OCI-LY1 (cell line): ENCODE measurements at regions not wholly inside any gene's neighbourhood (a gene's known extent, or its start where the extent isn't known, plus 50 kb on each side); places are given as distances from the start of the nearest gene placed in this dataset.

ENCODE experiments used
- EZH2 ChIP-seq: fragments of 200-600 bp; sonication (generic), shearing (Covaris generic); IDR thresholded peaks from 2 replicates; pipeline ENCODE4 v1.8.0; 2017; ENCODE audit warnings: borderline replicate concordance, mixed run types, mild to moderate bottlenecking, antibody characterized with exemption, low read length, moderate library complexity, mixed read lengths
- TF ChIP-seq, protein P1 (sequence below): fragments of 200-600 bp; sonication (generic), shearing (Covaris generic); IDR thresholded peaks from 2 replicates; pipeline ENCODE4 v1.5.1; 2017; ENCODE audit warnings: mild to moderate bottlenecking, antibody characterized with exemption, low read length, moderate library complexity, mixed read lengths

DNA sequence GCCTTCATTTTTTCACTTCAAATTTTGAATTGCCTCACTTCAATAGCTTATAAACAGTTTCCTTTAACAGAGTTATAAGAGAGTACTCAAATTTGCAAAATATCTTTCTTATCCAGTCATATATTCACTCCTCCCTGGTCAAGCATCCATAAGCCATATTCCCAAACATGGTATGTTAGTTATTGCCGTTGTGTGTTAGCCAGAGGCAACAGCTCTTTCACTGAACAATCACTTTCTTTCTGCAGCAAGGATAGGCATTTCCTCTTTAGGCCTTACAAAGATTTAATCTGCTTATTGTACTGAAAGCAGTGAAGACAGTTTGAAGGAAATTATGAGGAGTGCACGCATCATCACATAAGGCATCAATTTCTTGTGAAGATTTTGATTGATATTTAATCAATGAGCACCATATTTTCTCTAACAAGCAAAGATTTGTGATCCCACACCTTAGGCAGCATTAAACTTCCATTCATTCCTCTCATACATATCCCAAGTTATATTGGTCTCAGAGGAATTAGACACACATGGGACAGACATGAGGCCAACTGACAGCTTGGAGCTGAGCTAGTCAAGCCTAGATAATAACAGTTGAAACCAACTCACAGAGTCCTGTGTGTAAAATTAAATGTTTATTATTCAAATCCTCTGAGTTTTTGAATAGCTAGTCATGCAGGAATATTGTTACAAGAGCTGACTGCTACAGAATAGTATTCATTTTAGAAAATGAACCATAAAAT, 80.0 kb upstream of the EPHA6 start:
- TF ChIP-seq, protein P1, sequence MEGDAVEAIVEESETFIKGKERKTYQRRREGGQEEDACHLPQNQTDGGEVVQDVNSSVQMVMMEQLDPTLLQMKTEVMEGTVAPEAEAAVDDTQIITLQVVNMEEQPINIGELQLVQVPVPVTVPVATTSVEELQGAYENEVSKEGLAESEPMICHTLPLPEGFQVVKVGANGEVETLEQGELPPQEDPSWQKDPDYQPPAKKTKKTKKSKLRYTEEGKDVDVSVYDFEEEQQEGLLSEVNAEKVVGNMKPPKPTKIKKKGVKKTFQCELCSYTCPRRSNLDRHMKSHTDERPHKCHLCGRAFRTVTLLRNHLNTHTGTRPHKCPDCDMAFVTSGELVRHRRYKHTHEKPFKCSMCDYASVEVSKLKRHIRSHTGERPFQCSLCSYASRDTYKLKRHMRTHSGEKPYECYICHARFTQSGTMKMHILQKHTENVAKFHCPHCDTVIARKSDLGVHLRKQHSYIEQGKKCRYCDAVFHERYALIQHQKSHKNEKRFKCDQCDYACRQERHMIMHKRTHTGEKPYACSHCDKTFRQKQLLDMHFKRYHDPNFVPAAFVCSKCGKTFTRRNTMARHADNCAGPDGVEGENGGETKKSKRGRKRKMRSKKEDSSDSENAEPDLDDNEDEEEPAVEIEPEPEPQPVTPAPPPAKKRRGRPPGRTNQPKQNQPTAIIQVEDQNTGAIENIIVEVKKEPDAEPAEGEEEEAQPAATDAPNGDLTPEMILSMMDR: no peak
- no peak for TF ChIP-seq EZH2
